ENCODE measurements at regions not wholly inside any gene's neighbourhood (a gene's known extent, or its start where the extent isn't known, plus 50 kb on each side); places are given as distances from the start of the nearest gene placed in this dataset.

DNA sequence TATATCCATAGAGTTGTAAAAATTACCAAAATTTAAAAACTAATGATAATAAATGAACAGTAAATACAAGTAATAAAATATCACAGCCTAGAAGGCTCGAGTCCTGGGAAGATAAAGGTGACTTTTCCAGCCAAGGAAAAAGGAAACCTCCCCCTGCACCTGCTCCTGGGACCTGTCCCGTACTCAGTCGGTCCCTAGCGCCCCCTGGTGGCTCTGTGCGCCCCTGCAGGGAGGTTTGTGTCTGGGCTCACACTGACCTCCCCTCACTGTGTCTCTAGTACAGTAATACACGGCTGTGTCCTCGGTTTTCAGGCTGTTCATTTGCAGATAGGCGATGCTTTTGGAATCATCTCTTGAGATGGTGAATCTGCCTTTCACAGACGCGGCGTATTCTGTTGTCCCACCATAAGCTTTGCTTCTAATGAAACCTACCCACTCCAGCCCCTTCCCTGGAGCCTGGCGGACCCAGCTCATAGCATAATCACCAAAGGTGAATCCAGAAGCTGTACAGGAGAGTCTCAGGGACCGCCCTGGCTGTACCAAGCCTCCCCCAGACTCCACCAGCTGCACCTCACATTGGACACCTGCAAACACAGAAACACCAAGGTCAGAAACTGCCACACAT lies 1030.4 kb downstream of the TMEM121 start:
- ChIA-PET POLR2A (no interaction called here), CTCF (ENCODE audit: low intra/inter-chr PET ratio, low total read pairs) (no interaction called here)
- Histone ChIP-seq H3K4me2 (ENCODE audit: low read depth, low read length) (no peak overlapping the region), H3K4me1 (ENCODE audit: insufficient read depth, low read length) (no peaks in the 10 kb centered on the region), H3K79me2 (ENCODE audit: insufficient read depth, low read length) (no peaks in the 10 kb centered on the region), H4K20me1 (ENCODE audit: insufficient read depth, low read length) (no peaks in the 10 kb centered on the region), H3K9ac (ENCODE audit: insufficient read depth, low read depth, low read length) (no peak overlapping the region), H2AFZ (ENCODE audit: low read length) (no peak overlapping the region), H3K4me3 (replicated peaks in 1 of 3; ENCODE audit: insufficient read depth in 1 of 3, low read depth in 2 of 3, low read length in 3 of 3) (no peak overlapping the region), H3K27me3 (ENCODE audit: control insufficient read depth in 1 of 2, insufficient read depth in 2 of 2, low read length in 2 of 2) (no peaks in the 10 kb centered on the region; a peak in 1 of 5 replicates), H3K9me3 (ENCODE audit: low read length) (no peaks in the 10 kb centered on the region), H3K27ac (ENCODE audit: extremely low read length, insufficient read depth, low read length) (no peak overlapping the region), H3K36me3 (replicated peaks in 1 of 2; ENCODE audit: control insufficient read depth in 1 of 2, insufficient read depth in 2 of 2, low read length in 2 of 2) (no peaks in the 10 kb centered on the region)
- no TSS peak for BruUV-seq (replicated peaks)
- DNase-seq (ENCODE audit: low spot score): peak; percentile 27
- in situ Hi-C loops (cut with HindIII; ENCODE audit: extremely low pct_ligation_motif_present, low pct_unique_long_range_greater_than_20kb) (no loop called here), intact Hi-C loops (cut with micrococcal nuclease; ENCODE audit: unreplicated experiment) (no loop called here)
- no peak for FAIRE-seq
- 10% methylated on average over 9 of the region's 13 CpGs for WGBS (ENCODE audit: low lambda C conversion rate)
- ATAC-seq: peak; percentile 71
- no peak for TF ChIP-seq HOXA5 (CRISPR knock-in tag; IDR thresholded peaks at IDR 0.05)
- TF ChIP-seq, protein P1, sequence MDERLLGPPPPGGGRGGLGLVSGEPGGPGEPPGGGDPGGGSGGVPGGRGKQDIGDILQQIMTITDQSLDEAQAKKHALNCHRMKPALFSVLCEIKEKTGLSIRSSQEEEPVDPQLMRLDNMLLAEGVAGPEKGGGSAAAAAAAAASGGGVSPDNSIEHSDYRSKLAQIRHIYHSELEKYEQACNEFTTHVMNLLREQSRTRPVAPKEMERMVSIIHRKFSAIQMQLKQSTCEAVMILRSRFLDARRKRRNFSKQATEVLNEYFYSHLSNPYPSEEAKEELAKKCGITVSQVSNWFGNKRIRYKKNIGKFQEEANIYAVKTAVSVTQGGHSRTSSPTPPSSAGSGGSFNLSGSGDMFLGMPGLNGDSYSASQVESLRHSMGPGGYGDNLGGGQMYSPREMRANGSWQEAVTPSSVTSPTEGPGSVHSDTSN (CRISPR knock-in tag; IDR thresholded peaks at IDR 0.05): no peak
- TF ChIP-seq, protein P2, sequence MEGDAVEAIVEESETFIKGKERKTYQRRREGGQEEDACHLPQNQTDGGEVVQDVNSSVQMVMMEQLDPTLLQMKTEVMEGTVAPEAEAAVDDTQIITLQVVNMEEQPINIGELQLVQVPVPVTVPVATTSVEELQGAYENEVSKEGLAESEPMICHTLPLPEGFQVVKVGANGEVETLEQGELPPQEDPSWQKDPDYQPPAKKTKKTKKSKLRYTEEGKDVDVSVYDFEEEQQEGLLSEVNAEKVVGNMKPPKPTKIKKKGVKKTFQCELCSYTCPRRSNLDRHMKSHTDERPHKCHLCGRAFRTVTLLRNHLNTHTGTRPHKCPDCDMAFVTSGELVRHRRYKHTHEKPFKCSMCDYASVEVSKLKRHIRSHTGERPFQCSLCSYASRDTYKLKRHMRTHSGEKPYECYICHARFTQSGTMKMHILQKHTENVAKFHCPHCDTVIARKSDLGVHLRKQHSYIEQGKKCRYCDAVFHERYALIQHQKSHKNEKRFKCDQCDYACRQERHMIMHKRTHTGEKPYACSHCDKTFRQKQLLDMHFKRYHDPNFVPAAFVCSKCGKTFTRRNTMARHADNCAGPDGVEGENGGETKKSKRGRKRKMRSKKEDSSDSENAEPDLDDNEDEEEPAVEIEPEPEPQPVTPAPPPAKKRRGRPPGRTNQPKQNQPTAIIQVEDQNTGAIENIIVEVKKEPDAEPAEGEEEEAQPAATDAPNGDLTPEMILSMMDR (CRISPR knock-in tag; IDR thresholded peaks at IDR 0.05): peak; percentile 74
- TF ChIP-seq ZKSCAN1 (IDR thresholded peaks at IDR 0.05; ENCODE audit: low read length): no peak
- TF ChIP-seq MIER2 (CRISPR knock-in tag; IDR thresholded peaks at IDR 0.05): no peak
- no peak for TF ChIP-seq RFX1 (IDR thresholded peaks at IDR 0.05)
- TF ChIP-seq, protein P3, sequence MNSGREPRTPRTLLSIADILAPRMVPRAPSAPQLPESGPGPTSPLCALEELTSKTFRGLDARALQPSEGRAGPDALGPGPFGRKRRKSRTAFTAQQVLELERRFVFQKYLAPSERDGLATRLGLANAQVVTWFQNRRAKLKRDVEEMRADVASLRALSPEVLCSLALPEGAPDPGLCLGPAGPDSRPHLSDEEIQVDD (CRISPR knock-in tag; IDR thresholded peaks at IDR 0.05; ENCODE audit: borderline replicate concordance): no peak
- no peak for TF ChIP-seq RAD21 (CRISPR knock-in tag; IDR thresholded peaks at IDR 0.05)
- TF ChIP-seq, protein P4, sequence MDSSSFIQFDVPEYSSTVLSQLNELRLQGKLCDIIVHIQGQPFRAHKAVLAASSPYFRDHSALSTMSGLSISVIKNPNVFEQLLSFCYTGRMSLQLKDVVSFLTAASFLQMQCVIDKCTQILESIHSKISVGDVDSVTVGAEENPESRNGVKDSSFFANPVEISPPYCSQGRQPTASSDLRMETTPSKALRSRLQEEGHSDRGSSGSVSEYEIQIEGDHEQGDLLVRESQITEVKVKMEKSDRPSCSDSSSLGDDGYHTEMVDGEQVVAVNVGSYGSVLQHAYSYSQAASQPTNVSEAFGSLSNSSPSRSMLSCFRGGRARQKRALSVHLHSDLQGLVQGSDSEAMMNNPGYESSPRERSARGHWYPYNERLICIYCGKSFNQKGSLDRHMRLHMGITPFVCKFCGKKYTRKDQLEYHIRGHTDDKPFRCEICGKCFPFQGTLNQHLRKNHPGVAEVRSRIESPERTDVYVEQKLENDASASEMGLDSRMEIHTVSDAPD (CRISPR knock-in tag; IDR thresholded peaks at IDR 0.05): no peak

Data from HepG2 (cell line).